ENCODE measurements at regions not wholly inside any gene's neighbourhood (a gene's known extent, or its start where the extent isn't known, plus 50 kb on each side); places are given as distances from the start of the nearest gene placed in this dataset.

- TF ChIP-seq CTCF (conservative IDR thresholded peaks at IDR 0.05; ENCODE audit: low read length) (no peak), EZH2phosphoT487 (IDR thresholded peaks at IDR 0.05; ENCODE audit: borderline replicate concordance, low read depth, low read length) (no peak)
Observed at GRCh38 chr2:136210822-136211221, 92.9 kb upstream of the CXCR4 start.
